ENCODE measurements at regions not wholly inside any gene's neighbourhood (a gene's known extent, or its start where the extent isn't known, plus 50 kb on each side); places are given as distances from the start of the nearest gene placed in this dataset.

DNA sequence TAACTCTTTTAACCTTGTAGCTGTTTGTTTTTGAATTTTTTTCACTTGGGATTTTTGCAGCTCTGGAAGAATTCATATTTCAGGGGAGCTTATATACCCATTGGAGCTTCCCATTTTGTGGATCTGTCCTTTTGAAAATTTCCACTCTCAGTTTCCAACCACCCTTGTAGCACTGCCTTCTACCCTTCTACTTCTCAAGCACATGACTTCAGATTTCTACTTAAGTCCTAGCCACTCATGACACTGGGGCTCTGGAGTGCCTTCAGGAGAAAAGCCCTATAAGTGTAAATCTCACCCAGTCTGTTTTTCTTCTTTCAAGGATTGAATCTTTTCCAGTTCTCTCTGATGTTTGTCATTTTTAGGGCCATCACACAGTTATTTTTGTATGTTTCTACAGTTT lies 283.7 kb upstream of the KCNH7 start:
- H3K36me3 ChIP-seq (ENCODE audit: control insufficient read depth, insufficient read depth, low read length), result no peaks in the 10 kb centered on the region
- H3K27ac ChIP-seq (ENCODE audit: extremely low read depth, low read depth, low read length), result no peak overlapping the region
- no TSS peak for BruUV-seq (replicated peaks)
- no peaks in the 10 kb centered on the region for H4K20me1 ChIP-seq (replicated peaks; ENCODE audit: control insufficient read depth, insufficient read depth, low read length)
- H2AFZ ChIP-seq (ENCODE audit: low read depth, low read length), result no peak overlapping the region
- ChIA-PET POLR2A (no interaction called here), CTCF (ENCODE audit: low intra/inter-chr PET ratio) (no interaction called here)
- no peaks in the 10 kb centered on the region for H3K79me2 ChIP-seq (ENCODE audit: control insufficient read depth, insufficient read depth, low read length)
- no peak overlapping the region for H3K9ac ChIP-seq (ENCODE audit: insufficient read depth in 1 of 2, low read depth in 2 of 2, low read length in 2 of 2)
- in situ Hi-C loops (cut with MboI), result no loop called here
- no peak overlapping the region for H3K4me3 ChIP-seq
- H3K4me2 ChIP-seq (ENCODE audit: insufficient read depth, low read length), result no peak overlapping the region
- FAIRE-seq (no peak), ATAC-seq (no peak), DNase-seq (ENCODE audit: extremely low read depth in 1 of 4, low spot score in 3 of 4) (no peak)
- H3K9me3 ChIP-seq (replicated peaks; ENCODE audit: control insufficient read depth, insufficient read depth, low read depth, low read length), result no peaks in the 10 kb centered on the region
- intact Hi-C loops (cut with micrococcal nuclease), result no loop called here
- H3K4me1 ChIP-seq (replicated peaks in 1 of 2; ENCODE audit: control insufficient read depth in 2 of 2, insufficient read depth in 2 of 2, low read length in 2 of 2), result no peaks in the 10 kb centered on the region
- H3K27me3 ChIP-seq (ENCODE audit: control insufficient read depth in 2 of 2, insufficient read depth in 2 of 2, low read length in 2 of 2), result no peaks in the 10 kb centered on the region
- H3K9me1 ChIP-seq (ENCODE audit: control insufficient read depth, insufficient read depth, low read length), result no peaks in the 10 kb centered on the region
- TF ChIP-seq SLC30A9 (CRISPR knock-in tag; IDR thresholded peaks at IDR 0.05) (no peak), LCOR (CRISPR knock-in tag; IDR thresholded peaks at IDR 0.05) (no peak), JUND (IDR thresholded peaks at IDR 0.05; ENCODE audit: borderline replicate concordance, low read depth, low read length) (no peak), JUND (tag; IDR thresholded peaks at IDR 0.05; ENCODE audit: borderline replicate concordance, low read depth, low read length) (no peak), PURB (CRISPR knock-in tag; IDR thresholded peaks at IDR 0.05; ENCODE audit: low read depth) (no peak), SRF (CRISPR knock-in tag; IDR thresholded peaks at IDR 0.05) (no peak), NFRKB (IDR thresholded peaks at IDR 0.05; ENCODE audit: low read depth) (no peak), EGR1 (conservative IDR thresholded peaks at IDR 0.05) (no peak), TAF7 (tag; IDR thresholded peaks at IDR 0.05) (no peak), SMAD3 (CRISPR knock-in tag; conservative IDR thresholded peaks at IDR 0.05) (no peak), NRF1 (conservative IDR thresholded peaks at IDR 0.05 in 1 of 2, IDR thresholded peaks at IDR 0.05 in 1 of 2) (no peak), FOXA1 (IDR thresholded peaks at IDR 0.05; ENCODE audit: borderline replicate concordance) (no peak), ZNF695 (CRISPR knock-in tag; IDR thresholded peaks at IDR 0.05) (no peak), NFE2L1 (tag; IDR thresholded peaks at IDR 0.05; ENCODE audit: borderline replicate concordance, low read depth) (no peak), SRSF3 (IDR thresholded peaks at IDR 0.05; ENCODE audit: insufficient read depth, low read length) (no peak)
- TF ChIP-seq, protein P1, sequence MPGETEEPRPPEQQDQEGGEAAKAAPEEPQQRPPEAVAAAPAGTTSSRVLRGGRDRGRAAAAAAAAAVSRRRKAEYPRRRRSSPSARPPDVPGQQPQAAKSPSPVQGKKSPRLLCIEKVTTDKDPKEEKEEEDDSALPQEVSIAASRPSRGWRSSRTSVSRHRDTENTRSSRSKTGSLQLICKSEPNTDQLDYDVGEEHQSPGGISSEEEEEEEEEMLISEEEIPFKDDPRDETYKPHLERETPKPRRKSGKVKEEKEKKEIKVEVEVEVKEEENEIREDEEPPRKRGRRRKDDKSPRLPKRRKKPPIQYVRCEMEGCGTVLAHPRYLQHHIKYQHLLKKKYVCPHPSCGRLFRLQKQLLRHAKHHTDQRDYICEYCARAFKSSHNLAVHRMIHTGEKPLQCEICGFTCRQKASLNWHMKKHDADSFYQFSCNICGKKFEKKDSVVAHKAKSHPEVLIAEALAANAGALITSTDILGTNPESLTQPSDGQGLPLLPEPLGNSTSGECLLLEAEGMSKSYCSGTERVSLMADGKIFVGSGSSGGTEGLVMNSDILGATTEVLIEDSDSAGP (CRISPR knock-in tag; IDR thresholded peaks at IDR 0.05), result no peak
- TF ChIP-seq, protein P2, sequence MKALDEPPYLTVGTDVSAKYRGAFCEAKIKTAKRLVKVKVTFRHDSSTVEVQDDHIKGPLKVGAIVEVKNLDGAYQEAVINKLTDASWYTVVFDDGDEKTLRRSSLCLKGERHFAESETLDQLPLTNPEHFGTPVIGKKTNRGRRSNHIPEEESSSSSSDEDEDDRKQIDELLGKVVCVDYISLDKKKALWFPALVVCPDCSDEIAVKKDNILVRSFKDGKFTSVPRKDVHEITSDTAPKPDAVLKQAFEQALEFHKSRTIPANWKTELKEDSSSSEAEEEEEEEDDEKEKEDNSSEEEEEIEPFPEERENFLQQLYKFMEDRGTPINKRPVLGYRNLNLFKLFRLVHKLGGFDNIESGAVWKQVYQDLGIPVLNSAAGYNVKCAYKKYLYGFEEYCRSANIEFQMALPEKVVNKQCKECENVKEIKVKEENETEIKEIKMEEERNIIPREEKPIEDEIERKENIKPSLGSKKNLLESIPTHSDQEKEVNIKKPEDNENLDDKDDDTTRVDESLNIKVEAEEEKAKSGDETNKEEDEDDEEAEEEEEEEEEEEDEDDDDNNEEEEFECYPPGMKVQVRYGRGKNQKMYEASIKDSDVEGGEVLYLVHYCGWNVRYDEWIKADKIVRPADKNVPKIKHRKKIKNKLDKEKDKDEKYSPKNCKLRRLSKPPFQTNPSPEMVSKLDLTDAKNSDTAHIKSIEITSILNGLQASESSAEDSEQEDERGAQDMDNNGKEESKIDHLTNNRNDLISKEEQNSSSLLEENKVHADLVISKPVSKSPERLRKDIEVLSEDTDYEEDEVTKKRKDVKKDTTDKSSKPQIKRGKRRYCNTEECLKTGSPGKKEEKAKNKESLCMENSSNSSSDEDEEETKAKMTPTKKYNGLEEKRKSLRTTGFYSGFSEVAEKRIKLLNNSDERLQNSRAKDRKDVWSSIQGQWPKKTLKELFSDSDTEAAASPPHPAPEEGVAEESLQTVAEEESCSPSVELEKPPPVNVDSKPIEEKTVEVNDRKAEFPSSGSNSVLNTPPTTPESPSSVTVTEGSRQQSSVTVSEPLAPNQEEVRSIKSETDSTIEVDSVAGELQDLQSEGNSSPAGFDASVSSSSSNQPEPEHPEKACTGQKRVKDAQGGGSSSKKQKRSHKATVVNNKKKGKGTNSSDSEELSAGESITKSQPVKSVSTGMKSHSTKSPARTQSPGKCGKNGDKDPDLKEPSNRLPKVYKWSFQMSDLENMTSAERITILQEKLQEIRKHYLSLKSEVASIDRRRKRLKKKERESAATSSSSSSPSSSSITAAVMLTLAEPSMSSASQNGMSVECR (CRISPR knock-in tag; IDR thresholded peaks at IDR 0.05), result no peak
